HG02943 (cell line): ENCODE measurements at regions not wholly inside any gene's neighbourhood (a gene's known extent, or its start where the extent isn't known, plus 50 kb on each side); places are given as distances from the start of the nearest gene placed in this dataset.
"Not testable (repeated sequence)": the region's sequence is repeated elsewhere in the genome, so short reads cannot be mapped to it uniquely, and the experiment has no call there.

Experiments used
- ATAC-seq: cut with Tn5 transposase; IDR thresholded peaks from one replicate; pipeline ENCODE4 v1.9.1; 2021; ENCODE audit warnings: mild to moderate bottlenecking, low read depth, moderate library complexity; ENCODE audit not compliant: unreplicated experiment

DNA sequence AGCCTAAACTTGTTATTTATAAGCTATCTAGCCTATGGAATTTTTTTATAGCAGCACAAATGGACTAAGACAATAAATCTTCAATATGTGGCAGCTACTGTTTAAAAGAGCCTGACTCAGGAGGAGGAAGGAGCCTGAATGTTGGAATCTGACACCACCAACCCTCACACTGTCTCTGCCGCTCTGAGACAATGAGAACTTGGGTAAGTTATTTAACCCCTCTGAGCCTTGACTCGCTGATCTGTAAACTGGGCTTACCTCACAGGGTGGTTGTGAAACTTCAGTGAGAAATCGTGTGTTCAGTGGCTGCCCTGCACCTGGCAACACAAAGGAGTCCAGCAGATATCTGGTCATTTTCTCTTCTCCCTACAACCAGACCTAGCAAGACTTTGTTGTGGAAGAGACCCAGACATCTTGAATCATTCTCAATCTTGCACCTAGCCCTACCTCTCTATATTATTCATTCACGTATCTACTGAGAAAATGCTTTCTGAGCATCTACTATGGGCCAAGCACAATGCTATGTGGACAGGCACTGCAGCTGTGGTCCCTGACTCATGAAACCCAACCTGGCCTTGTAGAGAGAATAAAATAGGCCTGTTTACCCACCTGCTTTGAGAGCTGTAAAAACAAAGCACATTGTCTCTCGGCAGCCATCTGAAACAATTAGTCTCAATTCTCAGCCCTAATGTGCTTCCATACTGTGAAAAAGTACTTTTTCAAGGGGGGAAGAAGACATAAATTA, 81.9 kb upstream of the SLC25A36 start:
- no peak for ATAC-seq

DNA sequence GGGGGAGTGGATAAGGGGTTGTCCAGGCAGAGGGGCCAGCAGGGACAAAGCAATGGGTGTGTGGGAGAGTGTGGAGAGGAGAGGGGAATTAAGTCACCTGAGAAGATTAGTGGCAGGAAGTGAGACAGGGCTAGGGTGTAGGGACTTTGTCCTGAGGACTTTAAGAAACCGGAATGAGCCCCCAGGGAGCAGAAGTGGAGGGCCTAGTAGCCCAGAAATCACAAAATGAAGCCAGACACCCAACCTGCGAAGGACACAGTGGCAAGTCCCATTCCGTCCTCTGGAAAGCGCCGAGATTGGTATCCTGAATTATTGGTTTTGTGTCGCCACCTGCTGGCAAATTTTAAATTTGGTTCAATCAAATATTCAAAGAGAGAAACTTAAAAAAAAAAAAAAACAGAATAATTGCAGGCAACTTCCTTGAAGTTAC, 78.0 kb upstream of the SLC25A36 start:
- peak; percentile 51 for ATAC-seq

DNA sequence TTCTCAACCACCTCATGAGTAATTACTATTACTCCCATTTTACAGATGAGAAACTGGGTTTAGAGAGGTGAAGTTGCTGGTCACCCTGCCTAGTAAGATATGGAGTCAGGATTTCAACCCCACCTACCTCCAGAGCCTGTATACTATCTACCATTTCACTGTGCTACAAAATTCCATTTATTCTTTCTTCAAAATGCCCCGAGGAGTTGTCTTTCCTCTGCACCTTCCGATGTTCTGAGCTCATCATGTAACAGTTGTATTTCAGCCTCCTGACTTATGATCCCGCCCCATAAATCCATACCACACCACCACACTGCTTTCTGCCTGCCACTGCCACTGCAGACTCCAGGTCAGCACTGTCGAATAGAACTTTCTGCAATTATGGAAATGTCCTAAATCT, 71.3 kb upstream of the SLC25A36 start:
- ATAC-seq: no peak

DNA sequence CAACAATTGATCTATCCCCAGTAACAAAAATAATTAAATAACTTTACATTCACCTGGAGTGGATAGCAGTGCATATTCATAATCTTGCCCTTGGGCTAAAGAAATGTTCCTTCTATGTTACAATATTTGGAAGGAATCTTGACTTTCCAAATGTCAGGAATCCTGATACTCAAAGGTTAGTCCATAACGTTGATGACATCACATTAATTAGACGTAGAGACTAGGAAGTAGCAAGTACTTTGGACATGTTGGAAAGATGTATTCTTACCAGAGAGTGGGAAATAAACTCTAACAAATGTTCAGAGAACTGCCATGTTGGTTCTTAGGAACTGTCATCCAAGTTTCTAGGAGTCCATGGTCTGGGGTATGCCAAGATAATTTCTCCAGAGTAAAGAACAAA, 70.6 kb upstream of the SLC25A36 start:
- no peak for ATAC-seq

DNA sequence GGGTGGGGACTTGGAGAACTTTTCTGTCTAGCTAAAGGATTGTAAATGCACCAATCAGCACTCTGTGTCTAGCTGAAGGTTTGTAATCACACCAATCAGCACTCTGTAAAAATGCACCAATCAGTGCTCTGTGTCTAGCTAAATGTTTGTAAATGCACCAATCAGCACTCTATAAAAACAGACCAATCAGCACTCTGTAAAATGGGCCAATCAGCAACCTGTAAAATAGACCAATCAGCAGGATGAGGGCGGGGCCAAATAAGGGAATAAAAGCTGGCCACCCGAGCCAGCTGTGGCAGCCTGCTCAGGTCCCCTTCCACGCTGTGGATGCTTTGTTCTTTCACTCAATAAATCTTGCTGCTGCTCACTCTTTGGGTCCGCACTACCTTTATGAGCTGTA, 69.5 kb upstream of the SLC25A36 start:
- ATAC-seq: not testable (repeated sequence)

DNA sequence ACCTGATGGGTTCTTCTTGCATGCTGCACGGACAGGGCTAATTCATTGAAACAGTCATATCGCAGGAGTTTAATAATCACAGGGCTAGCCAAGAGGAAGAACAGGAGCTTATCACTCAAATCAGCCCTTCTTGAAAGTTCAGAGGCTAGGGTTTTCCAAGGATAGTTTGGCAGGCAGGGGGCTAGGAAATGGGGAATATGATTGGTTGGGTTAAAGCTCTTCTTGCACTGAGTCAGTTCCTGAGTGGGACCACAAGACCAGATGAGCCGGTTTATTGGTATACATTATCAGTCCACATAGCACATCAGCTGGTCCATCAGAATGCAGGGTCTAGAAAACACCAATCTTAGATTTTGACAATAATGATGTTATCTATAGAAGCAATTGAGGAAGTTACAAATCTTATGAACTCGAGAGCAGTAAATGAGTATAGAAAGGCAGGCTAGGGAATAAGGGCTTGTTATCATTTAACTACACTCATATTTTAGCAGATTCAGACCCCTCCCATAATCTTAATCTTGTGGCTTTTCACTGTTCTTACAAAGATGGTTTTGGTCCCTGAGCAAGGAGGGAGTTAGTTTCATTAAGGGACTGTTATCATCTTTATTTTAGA, 58.1 kb upstream of the SLC25A36 start:
- ATAC-seq: no peak

DNA sequence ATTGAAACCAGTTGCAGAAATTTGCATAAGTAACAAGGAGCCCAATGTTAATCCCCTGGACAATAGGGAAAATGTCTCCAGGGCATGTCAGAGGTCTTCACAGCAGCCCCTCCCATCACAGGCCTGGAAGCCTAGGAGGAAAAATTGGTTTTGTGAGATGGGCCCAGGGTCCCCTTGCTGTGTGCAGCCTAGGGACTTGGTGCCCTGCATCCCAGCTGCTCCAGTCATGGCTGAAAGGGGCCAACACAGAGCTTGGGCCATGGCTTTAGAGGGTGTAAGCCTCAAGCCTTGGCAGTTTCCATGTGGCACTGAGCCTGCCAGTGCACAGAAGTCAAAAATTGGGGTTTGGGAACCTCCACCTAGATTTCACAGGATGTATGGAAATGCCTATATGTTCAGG, 55.9 kb upstream of the SLC25A36 start:
- not testable (repeated sequence) for ATAC-seq
